Transverse colon (tissue), 4 donors: ENCODE measurements at regions not wholly inside any gene's neighbourhood (a gene's known extent, or its start where the extent isn't known, plus 50 kb on each side); places are given as distances from the start of the nearest gene placed in this dataset.

Experiments used
- DNase-seq: peaks from one replicate; pipeline ENCODE4 v3.0.0-alpha.2; 2019
- H3K27ac ChIP-seq, 4 donors: fragments of 200-600 bp; sonication (generic); 2 replicates each; pipeline ENCODE4 v1.5.1; 2016 to 2018; ENCODE audit warnings: inconsistent platforms in 4 of 4
- H3K27me3 ChIP-seq: fragments of 200-600 bp; sonication (generic); 2 replicates; pipeline ENCODE4 v1.5.1; 2017; ENCODE audit warnings: inconsistent platforms
- H3K36me3 ChIP-seq, 4 donors: fragments of 200-600 bp; sonication (generic); 2 replicates each; pipeline ENCODE4 v1.5.1; 2017 to 2019; ENCODE audit warnings: inconsistent platforms in 4 of 4
- H3K4me1 ChIP-seq, 4 donors: fragments of 200-600 bp; sonication (generic); 2 replicates each; pipeline ENCODE4 v1.5.1; 2017 to 2020; ENCODE audit warnings: inconsistent platforms in 4 of 4
- H3K4me3 ChIP-seq, 4 donors: fragments of 200-600 bp; sonication (generic); 1 replicate in 1 of 4; 2 replicates in 3 of 4; pipeline versions ENCODE4 v1.5.1 to v1.6.1; 2017 to 2019; ENCODE audit warnings: inconsistent platforms in 4 of 4
- H3K9me3 ChIP-seq, 2 donors: fragments of 200-600 bp; sonication (generic); 2 replicates each; pipeline ENCODE4 v1.5.1; 2017 to 2019; ENCODE audit warnings: inconsistent platforms in 2 of 2
- EP300 ChIP-seq: sonication (generic); formaldehyde crosslinking; IDR thresholded peaks from one replicate; pipeline ENCODE4 v1.6.1; 2017; ENCODE audit warnings: antibody characterized with exemption, low read depth
- POLR2A ChIP-seq: fragments of 450-650 bp; IDR thresholded peaks from one replicate; pipeline ENCODE4 v1.6.1; 2016; ENCODE audit warnings: antibody characterized with exemption, mild to moderate bottlenecking, moderate library complexity
- POLR2AphosphoS5 ChIP-seq, 3 donors: sonication (generic); formaldehyde crosslinking; IDR thresholded peaks; one replicate each; pipeline ENCODE4 v1.6.1; 2016; ENCODE audit warnings: antibody characterized with exemption in 3 of 3
- WGBS, 2 donors: methylation state at CpG; one replicate each; pipeline ENCODE4 v1.1.5; 2018; ENCODE audit warnings: low coverage in 1 of 2; 5-methylcytosine and 5-hydroxymethylcytosine counted together
- in situ Hi-C, 4 donors: fragments of 200-750 bp; cut with MboI; loops; one replicate each; pipeline versions ENCODE4 v1.15.0 to v1.15.1; 2017; ENCODE audit warnings: low sequenced_read_pairs in 3 of 4, low pct_ligation_motif_present in 1 of 4, low pct_unique_long_range_greater_than_20kb in 1 of 4
- intact Hi-C: fragments of 100-400 bp; cut with DNase I; formaldehyde crosslinking; loops from one replicate; pipeline ENCODE4 v1.15.1; 2023; ENCODE audit warnings: low total_unique reads
- TF ChIP-seq, protein P1 (sequence below), 5 experiments: fragments of 200-600 bp in 3 of 5; fragments of 450-650 bp in 2 of 5; sonication (generic) in 3 of 5; IDR thresholded peaks; 1 replicate in 2 of 5; 2 replicates in 3 of 5; pipeline ENCODE4 v1.5.1; 2016 to 2017; ENCODE audit warnings: antibody characterized with exemption in 5 of 5, inconsistent platforms in 3 of 5, mild to moderate bottlenecking in 2 of 5, moderate library complexity in 1 of 5

DNA sequence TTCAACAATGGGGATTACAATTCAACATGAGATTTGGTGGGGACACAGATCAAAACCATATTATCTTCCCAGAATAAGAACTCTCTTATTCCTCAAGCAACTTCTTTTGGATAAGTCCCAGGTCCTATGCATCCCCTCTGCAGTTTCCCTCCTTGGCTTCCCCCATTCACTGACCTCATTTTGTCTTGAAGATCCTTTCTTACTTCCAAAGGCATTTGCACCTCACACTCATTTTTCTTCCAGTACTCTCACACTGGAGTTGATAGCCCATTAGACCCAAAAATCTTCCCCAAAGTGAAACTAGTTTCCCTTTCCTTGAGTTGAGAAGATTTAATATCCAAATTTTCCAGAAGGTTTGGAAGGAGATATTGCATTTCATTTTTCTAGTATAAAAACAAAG, 178.0 kb upstream of the DAPK1 start:
- Histone ChIP-seq H3K27ac (no peak overlapping the region), H3K4me3 (no peak overlapping the region), H3K9me3 (no peaks in the 10 kb centered on the region), H3K27me3 (no peaks in the 10 kb centered on the region), H3K36me3 (no peaks in the 10 kb centered on the region), H3K4me1 (no peaks in the 10 kb centered on the region)
- no peak for DNase-seq
- intact Hi-C loops (loop anchor here (5.0 kb wide), 2 partner anchors 372 to 887 kb away; partner anchors contain the start of gene GAS1), in situ Hi-C loops (loop anchor here (10.0 to 25.0 kb wide), 4 partner anchors 357 to 905 kb away; no protein-coding TSS in a partner anchor)
- TF ChIP-seq POLR2A: no peak
- no peak for TF ChIP-seq EP300
- TF ChIP-seq POLR2AphosphoS5 (IDR thresholded peaks at IDR 0.05): no peak
- TF ChIP-seq, protein P1, sequence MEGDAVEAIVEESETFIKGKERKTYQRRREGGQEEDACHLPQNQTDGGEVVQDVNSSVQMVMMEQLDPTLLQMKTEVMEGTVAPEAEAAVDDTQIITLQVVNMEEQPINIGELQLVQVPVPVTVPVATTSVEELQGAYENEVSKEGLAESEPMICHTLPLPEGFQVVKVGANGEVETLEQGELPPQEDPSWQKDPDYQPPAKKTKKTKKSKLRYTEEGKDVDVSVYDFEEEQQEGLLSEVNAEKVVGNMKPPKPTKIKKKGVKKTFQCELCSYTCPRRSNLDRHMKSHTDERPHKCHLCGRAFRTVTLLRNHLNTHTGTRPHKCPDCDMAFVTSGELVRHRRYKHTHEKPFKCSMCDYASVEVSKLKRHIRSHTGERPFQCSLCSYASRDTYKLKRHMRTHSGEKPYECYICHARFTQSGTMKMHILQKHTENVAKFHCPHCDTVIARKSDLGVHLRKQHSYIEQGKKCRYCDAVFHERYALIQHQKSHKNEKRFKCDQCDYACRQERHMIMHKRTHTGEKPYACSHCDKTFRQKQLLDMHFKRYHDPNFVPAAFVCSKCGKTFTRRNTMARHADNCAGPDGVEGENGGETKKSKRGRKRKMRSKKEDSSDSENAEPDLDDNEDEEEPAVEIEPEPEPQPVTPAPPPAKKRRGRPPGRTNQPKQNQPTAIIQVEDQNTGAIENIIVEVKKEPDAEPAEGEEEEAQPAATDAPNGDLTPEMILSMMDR (IDR thresholded peaks at IDR 0.05): no peak

GRCh38 chr9:87320146-87320884, 177.4 kb upstream of the DAPK1 start:
- TF ChIP-seq EP300 (no peak), POLR2A (no peak)
- 66 to 67% methylated on average over 1 to 2 of the region's 2 CpGs for WGBS, 2 donors
- Histone ChIP-seq H3K4me3 (no peak overlapping the region), H3K4me1 (no peaks in the 10 kb centered on the region), H3K27ac (no peak overlapping the region), H3K36me3 (no peaks in the 10 kb centered on the region), H3K9me3 (no peaks in the 10 kb centered on the region), H3K27me3 (peaks cover under 1% of the 10 kb centered on the region)
- no peak for DNase-seq
- in situ Hi-C loops (loop anchor here (10.0 to 25.0 kb wide), 4 partner anchors 358 to 906 kb away; no protein-coding TSS in a partner anchor), intact Hi-C loops (loop anchor here (5.0 kb wide), 2 partner anchors 373 to 888 kb away; partner anchors contain the start of gene GAS1)

GRCh38 chr9:87322840-87323635, 174.6 kb upstream of the DAPK1 start:
- in situ Hi-C loops: loop anchor here (10.0 to 25.0 kb wide), 4 partner anchors 361 to 908 kb away; no protein-coding TSS in a partner anchor

GRCh38 chr9:87323928-87324327, 173.7 kb upstream of the DAPK1 start:
- Histone ChIP-seq H3K36me3 (no peaks in the 10 kb centered on the region), H3K4me1 (no peaks in the 10 kb centered on the region), H3K27me3 (peaks cover 7% of the 10 kb centered on the region), H3K27ac (no peak overlapping the region), H3K4me3 (no peak overlapping the region), H3K9me3 (no peaks in the 10 kb centered on the region)
- intact Hi-C loops: loop anchor here (5.0 kb wide), 2 partner anchors 377 to 892 kb away; partner anchors contain the start of gene GAS1
- 46% methylated on average over 2 of the region's 2 CpGs; no CpG with 5 or more reads in 1 of the 2 donors for WGBS, 2 donors
- TF ChIP-seq POLR2A (no peak), EP300 (no peak), POLR2AphosphoS5 (IDR thresholded peaks at IDR 0.05) (no peak)
- TF ChIP-seq, protein P1 (IDR thresholded peaks at IDR 0.05): no peak
- no peak for DNase-seq
- in situ Hi-C loops: loop anchor here (10.0 to 25.0 kb wide), 4 partner anchors 362 to 909 kb away; no protein-coding TSS in a partner anchor

More at GRCh38 chr9:87322840-87323635, 174.6 kb upstream of the DAPK1 start:
- no peak for DNase-seq
- Histone ChIP-seq H3K27ac (no peak overlapping the region), H3K36me3 (no peaks in the 10 kb centered on the region), H3K4me3 (no peak overlapping the region), H3K4me1 (no peaks in the 10 kb centered on the region), H3K9me3 (no peaks in the 10 kb centered on the region), H3K27me3 (peaks cover 7% of the 10 kb centered on the region)
- TF ChIP-seq EP300: no peak
- TF ChIP-seq POLR2AphosphoS5 (IDR thresholded peaks at IDR 0.05): no peak
- TF ChIP-seq, protein P1 (IDR thresholded peaks at IDR 0.05): no peak
- TF ChIP-seq POLR2A: no peak
- WGBS, 2 donors: 50 to 62% methylated on average over 5 of the region's 5 CpGs
- intact Hi-C loops: loop anchor here (5.0 kb wide), 2 partner anchors 376 to 891 kb away; partner anchors contain the start of gene GAS1
